HCT116 (cell line): ENCODE measurements at regions not wholly inside any gene's neighbourhood (a gene's known extent, or its start where the extent isn't known, plus 50 kb on each side); places are given as distances from the start of the nearest gene placed in this dataset.

Experiments used
- ATAC-seq: fragments of 200-7000 bp; cut with Tn5 transposase; 2 replicates; pipeline ENCODE4 v1.9.1; 2020; ENCODE audit warnings: mild to moderate bottlenecking, moderate library complexity
- BruUV-seq: library from RNA; stranded (reverse); fragments of 400-500 nt; replicated peaks from 2 replicates; lab custom pipeline; 2021; lab: Mats Ljungman, UMichigan
- CTCF ChIA-PET: fragments of 300-600 bp; sonication (Branson Sonifier 250); formaldehyde crosslinking; loops from one replicate; lab custom pipeline; 2021; ENCODE audit warnings: antibody characterized with exemption; lab: Charles Lee
- POLR2A ChIA-PET: fragments of 300-600, 350-600 bp; sonication (Branson Sonifier 250); formaldehyde crosslinking; loops from one replicate; lab custom pipeline; 2021; ENCODE audit warnings: antibody characterized with exemption; lab: Charles Lee
- RAD21 ChIA-PET, 2 experiments: fragments of 300-600 bp; sonication (Branson Sonifier 250); formaldehyde crosslinking; loops; one replicate each; lab custom pipeline; 2023; ENCODE audit warnings: low total read pairs in 2 of 2; ENCODE audit not compliant: uncharacterized antibody in 2 of 2, unreplicated experiment in 2 of 2, low non-redundant PET in 1 of 2; lab: Charles Lee
- DNase-seq: peaks from one replicate; pipeline ENCODE4 v3.0.0-alpha.2; 2010; ENCODE audit warnings: low read depth, low spot score
- H2AFZ ChIP-seq: fragments of 200-600 bp; shearing (Covaris generic), sonication (generic); 2 replicates; pipeline ENCODE4 v1.6.1; 2017; ENCODE audit warnings: low read depth, mixed run types, mixed read lengths, antibody characterized with exemption, low read length; ENCODE audit not compliant: poor library complexity, severe bottlenecking
- H3K27ac ChIP-seq: 2 replicates; pipeline ENCODE4 v1.5.1; 2012; ENCODE audit warnings: low read depth, low read length
- H3K27me3 ChIP-seq: fragments of 200-600 bp; sonication (generic); 2 replicates; pipeline ENCODE4 v1.6.1; 2016; ENCODE audit warnings: mixed run types, low read length, mixed read lengths; ENCODE audit not compliant: insufficient read depth
- H3K36me3 ChIP-seq, 2 experiments: fragments of 200-500 bp in 1 of 2; fragments of 200-600 bp in 1 of 2; sonication (Bioruptor generic) in 1 of 2; sonication (generic) in 1 of 2; 2 replicates each; pipeline versions ENCODE4 v1.5.1 to v1.6.1; 2014 to 2016; ENCODE audit warnings: low read length in 2 of 2, inconsistent platforms in 1 of 2, mixed read lengths in 1 of 2, mixed run types in 1 of 2; ENCODE audit not compliant: insufficient read depth in 2 of 2, control insufficient read depth in 1 of 2
- H3K4me1 ChIP-seq, 2 experiments: fragments of 200-600 bp in 1 of 2; sonication (generic) in 1 of 2; 2 replicates each; pipeline versions ENCODE4 v1.5.1 to v1.6.1; 2012 to 2017; ENCODE audit warnings: low read length in 2 of 2, inconsistent platforms in 1 of 2, mild to moderate bottlenecking in 1 of 2, mixed read lengths in 1 of 2, mixed run types in 1 of 2, moderate library complexity in 1 of 2; ENCODE audit not compliant: insufficient read depth in 2 of 2, control insufficient read depth in 1 of 2
- H3K4me2 ChIP-seq: fragments of 200-600 bp; sonication (generic); 2 replicates; pipeline ENCODE4 v1.6.1; 2017; ENCODE audit warnings: mixed run types, low read length, mixed read lengths
- H3K4me3 ChIP-seq, 2 experiments: fragments of 200-600 bp in 1 of 2; sonication (generic) in 1 of 2; replicated peaks in 1 of 2; 2 replicates each; pipeline ENCODE4 v1.5.1; 2011 to 2016; ENCODE audit warnings: low read length in 2 of 2, control low read depth in 1 of 2, low read depth in 1 of 2, mild to moderate bottlenecking in 1 of 2, mixed read lengths in 1 of 2, mixed run types in 1 of 2
- H3K79me2 ChIP-seq: fragments of 200-600 bp; sonication (generic); 2 replicates; pipeline ENCODE4 v1.6.1; 2017; ENCODE audit warnings: mild to moderate bottlenecking, mixed run types, low read length, moderate library complexity, mixed read lengths; ENCODE audit not compliant: insufficient read depth
- H3K9ac ChIP-seq: fragments of 200-600 bp; sonication (generic); 2 replicates; pipeline ENCODE4 v1.6.1; 2016; ENCODE audit warnings: low read length, mixed read lengths
- H3K9me2 ChIP-seq: fragments of 200-600 bp; sonication (generic), shearing (Covaris generic); 2 replicates; pipeline ENCODE4 v1.6.1; 2017; ENCODE audit warnings: mixed run types, mild to moderate bottlenecking, moderate library complexity; ENCODE audit not compliant: insufficient read depth
- H3K9me3 ChIP-seq, 2 experiments: fragments of 200-500 bp in 1 of 2; fragments of 200-600 bp in 1 of 2; sonication (Bioruptor generic) in 1 of 2; sonication (generic) in 1 of 2; 2 replicates each; pipeline ENCODE4 v1.6.1; 2014 to 2017; ENCODE audit warnings: low read length in 2 of 2, mixed read lengths in 2 of 2, inconsistent platforms in 1 of 2, low read depth in 1 of 2, mild to moderate bottlenecking in 1 of 2, mixed run types in 1 of 2, moderate library complexity in 1 of 2; ENCODE audit not compliant: control insufficient read depth in 1 of 2, insufficient read depth in 1 of 2
- H4K20me1 ChIP-seq: fragments of 200-600 bp; sonication (generic), shearing (Covaris generic); 2 replicates; pipeline ENCODE4 v1.6.1; 2017; ENCODE audit warnings: mixed run types, mild to moderate bottlenecking, moderate library complexity; ENCODE audit not compliant: insufficient read depth
- ATF3 ChIP-seq: IDR thresholded peaks from 2 replicates; pipeline ENCODE4 v1.6.1; 2012
- CEBPB ChIP-seq: IDR thresholded peaks from 2 replicates; pipeline ENCODE4 v1.6.1; 2012; ENCODE audit warnings: low read depth
- CTCF ChIP-seq, 3 experiments: fragments of 200-600 bp in 1 of 3; sonication (generic) in 1 of 3; IDR thresholded peaks in 2 of 3; conservative IDR thresholded peaks in 1 of 3; 2 replicates each; pipeline ENCODE4 v1.5.1; 2012 to 2017; ENCODE audit warnings: low read depth in 2 of 3, low read length in 2 of 3, antibody characterized with exemption in 1 of 3, borderline replicate concordance in 1 of 3, control low read depth in 1 of 3, mild to moderate bottlenecking in 1 of 3, mixed read lengths in 1 of 3, mixed run types in 1 of 3, moderate library complexity in 1 of 3; ENCODE audit not compliant: insufficient read depth in 1 of 3
- EGR1 ChIP-seq: IDR thresholded peaks from 2 replicates; pipeline ENCODE4 v1.6.1; 2012; ENCODE audit warnings: low read depth
- ELF1 ChIP-seq: IDR thresholded peaks from 2 replicates; pipeline ENCODE4 v1.6.1; 2012; ENCODE audit warnings: low read depth, borderline replicate concordance
- EZH2 ChIP-seq: fragments of 200-600 bp; sonication (generic); IDR thresholded peaks from 2 replicates; pipeline ENCODE4 v1.6.1; 2017; ENCODE audit warnings: antibody characterized with exemption, mixed run types
- EZH2phosphoT487 ChIP-seq: fragments of 200-600 bp; IDR thresholded peaks from 2 replicates; pipeline ENCODE4 v1.6.1; 2018; ENCODE audit warnings: antibody characterized with exemption, borderline replicate concordance
- FOSL1 ChIP-seq: IDR thresholded peaks from 2 replicates; pipeline ENCODE4 v1.6.1; 2012; ENCODE audit warnings: low read depth
- JUND ChIP-seq: IDR thresholded peaks from 2 replicates; pipeline ENCODE4 v1.6.1; 2012
- MAX ChIP-seq: IDR thresholded peaks from 2 replicates; pipeline ENCODE4 v1.6.1; 2012
- POLR2A ChIP-seq: IDR thresholded peaks from 2 replicates; pipeline ENCODE4 v1.7.0; 2011; ENCODE audit warnings: borderline replicate concordance; ENCODE audit not compliant: insufficient read depth, insufficient read length; ENCODE audit errors: extremely low read depth
- POLR2AphosphoS5 ChIP-seq: IDR thresholded peaks from 2 replicates; pipeline ENCODE4 v1.6.1; 2011; ENCODE audit warnings: mild to moderate bottlenecking, low read depth, low read length, moderate library complexity
- RAD21 ChIP-seq: IDR thresholded peaks from 2 replicates; pipeline ENCODE4 v1.6.1; 2012; ENCODE audit warnings: low read depth, mild to moderate bottlenecking
- SIN3A ChIP-seq: IDR thresholded peaks from 2 replicates; pipeline ENCODE4 v1.6.1; 2012; ENCODE audit warnings: low read depth
- TCF7L2 ChIP-seq: IDR thresholded peaks from 2 replicates; pipeline ENCODE4 v1.7.0; 2011; ENCODE audit warnings: borderline replicate concordance, inconsistent platforms; ENCODE audit not compliant: insufficient read depth, insufficient read length; ENCODE audit errors: extremely low read depth
- YY1 ChIP-seq: IDR thresholded peaks from 2 replicates; pipeline ENCODE4 v1.6.1; 2011; ENCODE audit warnings: low read length, low read depth, moderate library complexity, mild to moderate bottlenecking; ENCODE audit not compliant: insufficient replicate concordance; ENCODE audit errors: extremely low read depth
- ZBTB33 ChIP-seq: IDR thresholded peaks from 2 replicates; pipeline ENCODE4 v1.6.1; 2011; ENCODE audit warnings: mild to moderate bottlenecking, low read length, moderate library complexity; ENCODE audit not compliant: insufficient replicate concordance; ENCODE audit errors: extremely low read depth
- ZFX ChIP-seq: fragments of 450-650 bp; IDR thresholded peaks from 2 replicates; pipeline ENCODE4 v1.6.1; 2017
- ZNF274 ChIP-seq: fragments of 200-500 bp; sonication (Bioruptor generic); IDR thresholded peaks from 2 replicates; pipeline ENCODE4 v1.6.1; 2014; ENCODE audit warnings: mild to moderate bottlenecking, low read depth, low read length, inconsistent platforms
- intact Hi-C: fragments of 100-400 bp; cut with micrococcal nuclease; formaldehyde crosslinking; loops from 2 replicates; pipeline ENCODE4 v1.10.0; 2022

DNA sequence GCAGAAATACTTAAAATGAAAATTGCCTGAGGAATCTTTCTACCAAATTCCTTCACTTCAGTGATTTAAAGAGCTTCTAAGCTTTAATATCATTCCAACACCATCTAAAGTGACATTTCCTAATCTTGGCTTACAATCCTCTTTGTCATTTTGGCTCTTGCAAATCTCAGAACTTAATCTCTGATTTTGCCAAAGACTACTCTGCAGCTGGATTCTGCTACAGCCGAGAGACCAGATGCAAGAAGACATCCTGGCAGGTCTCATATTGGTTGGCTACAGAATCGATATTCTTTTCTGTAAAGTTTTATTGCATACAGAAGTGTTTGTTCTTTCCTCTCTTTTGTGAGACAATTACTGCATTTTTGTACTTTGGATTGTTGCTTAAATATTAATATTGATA, 716.5 kb upstream of the LRATD1 start:
- H3K4me3 ChIP-seq = no peak overlapping the region
- H2AFZ ChIP-seq = no peak overlapping the region
- H3K4me1 ChIP-seq = no peaks in the 10 kb centered on the region
- H3K27ac ChIP-seq = no peak overlapping the region
- ChIA-PET RAD21 (no interaction called here), POLR2A (no interaction called here), CTCF (no interaction called here)
- intact Hi-C loops = no loop called here
- no peaks in the 10 kb centered on the region for H4K20me1 ChIP-seq
- no peaks in the 10 kb centered on the region for H3K36me3 ChIP-seq
- no peak for ATAC-seq
- no peak overlapping the region for H3K4me2 ChIP-seq
- no peak for DNase-seq
- H3K9ac ChIP-seq = no peak overlapping the region
- H3K9me2 ChIP-seq = no peaks in the 10 kb centered on the region
- no peak for TF ChIP-seq EZH2
- no peak for TF ChIP-seq JUND
- BruUV-seq = no TSS peak
- peaks cover 4 to 10% of the 10 kb centered on the region in 2 experiments; a peak in 2 of 4 replicates for H3K9me3 ChIP-seq
- no peaks in the 10 kb centered on the region for H3K79me2 ChIP-seq
- H3K27me3 ChIP-seq = no peaks in the 10 kb centered on the region

DNA sequence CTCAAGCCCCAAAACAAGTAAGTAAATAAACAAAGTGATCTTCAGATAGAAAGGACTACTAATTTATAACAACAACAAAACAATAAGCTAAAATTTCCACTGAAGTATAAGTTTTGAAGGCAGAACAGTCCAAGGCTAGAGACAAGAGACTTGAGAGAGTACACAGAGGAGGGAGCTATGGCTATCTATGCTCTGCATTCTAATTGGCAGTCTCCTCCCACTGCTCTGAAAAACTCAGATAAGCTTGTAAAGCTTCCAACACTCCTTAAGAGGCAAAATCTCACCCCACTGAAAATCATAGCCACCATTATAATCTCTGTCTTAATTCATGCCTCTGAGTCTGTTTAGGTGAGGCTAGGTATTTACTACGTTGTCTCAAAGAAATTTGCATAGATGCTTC, 714.6 kb upstream of the LRATD1 start:
- CTCF ChIA-PET = no interaction called here
- no TSS peak for BruUV-seq
- H3K9me3 ChIP-seq = peaks cover 1 to 15% of the 10 kb centered on the region in 2 experiments; a peak in 2 of 4 replicates
- H3K79me2 ChIP-seq = no peaks in the 10 kb centered on the region
- POLR2A ChIA-PET = no interaction called here
- no peak overlapping the region for H3K4me3 ChIP-seq
- no peaks in the 10 kb centered on the region for H3K36me3 ChIP-seq
- no peaks in the 10 kb centered on the region for H3K4me1 ChIP-seq
- H3K4me2 ChIP-seq = no peak overlapping the region
- DNase-seq (no peak), ATAC-seq (no peak)
- H3K9ac ChIP-seq = no peak overlapping the region
- H4K20me1 ChIP-seq = no peaks in the 10 kb centered on the region
- no peaks in the 10 kb centered on the region for H3K27me3 ChIP-seq
- no peaks in the 10 kb centered on the region for H3K9me2 ChIP-seq
- RAD21 ChIA-PET = no interaction called here
- H2AFZ ChIP-seq = no peak overlapping the region
- H3K27ac ChIP-seq = no peak overlapping the region
- intact Hi-C loops = no loop called here
- TF ChIP-seq CEBPB (no peak), ELF1 (no peak), ZBTB33 (no peak), POLR2AphosphoS5 (no peak), FOSL1 (no peak), EGR1 (no peak), YY1 (no peak), JUND (no peak), ATF3 (no peak), POLR2A (no peak), RAD21 (no peak), MAX (no peak), ZNF274 (no peak), CTCF (IDR thresholded peaks at IDR 0.05 in 2 of 3, conservative IDR thresholded peaks at IDR 0.05 in 1 of 3; ENCODE audit: borderline replicate concordance in 1 of 3, insufficient read depth in 1 of 3, low read depth in 2 of 3, low read length in 2 of 3) (no peak), TCF7L2 (no peak), EZH2phosphoT487 (no peak), SIN3A (no peak), ZFX (no peak)
